Keratinocyte (primary cell): ENCODE measurements at regions not wholly inside any gene's neighbourhood (a gene's known extent, or its start where the extent isn't known, plus 50 kb on each side); places are given as distances from the start of the nearest gene placed in this dataset.

Experiments used
- DNase-seq: peaks from one replicate; pipeline ENCODE4 v3.0.0-alpha.2; 2011; ENCODE audit warnings: low read depth, missing footprints, low spot score
- FAIRE-seq: peaks from 2 replicates; lab custom pipeline; 2011; peaks lifted over from hg19 to GRCh38; lab: Jason Lieb, UNC
- H2AFZ ChIP-seq: 2 replicates; pipeline ENCODE4 v1.6.0; 2012; ENCODE audit warnings: low read length, control low read depth, inconsistent platforms; ENCODE audit not compliant: control insufficient read depth
- H3K27ac ChIP-seq: 2 replicates; pipeline ENCODE4 v1.5.1; 2011; ENCODE audit warnings: low read length; ENCODE audit not compliant: control insufficient read depth, insufficient read depth
- H3K27me3 ChIP-seq: 3 replicates; pipeline ENCODE4 v1.6.0; 2011; ENCODE audit warnings: low read length; ENCODE audit not compliant: control insufficient read depth, insufficient read depth; ENCODE audit errors: extremely low read depth
- H3K36me3 ChIP-seq, 2 experiments: 2 replicates in 1 of 2; 3 replicates in 1 of 2; pipeline ENCODE4 v1.5.1; 2011; ENCODE audit warnings: low read length in 2 of 2, mild to moderate bottlenecking in 1 of 2; ENCODE audit not compliant: control insufficient read depth in 2 of 2, insufficient read depth in 2 of 2; ENCODE audit errors: extremely low read depth in 1 of 2
- H3K4me1 ChIP-seq: 3 replicates; pipeline ENCODE4 v1.5.1; 2011; ENCODE audit warnings: low read length; ENCODE audit not compliant: control insufficient read depth, insufficient read depth; ENCODE audit errors: extremely low read depth
- H3K4me2 ChIP-seq: 3 replicates; pipeline ENCODE4 v1.6.0; 2011; ENCODE audit warnings: low read depth, low read length; ENCODE audit not compliant: control insufficient read depth, insufficient read depth; ENCODE audit errors: extremely low read depth
- H3K4me3 ChIP-seq, 3 experiments: fragments of 200-600 bp in 1 of 3; sonication (generic) in 1 of 3; 2 replicates in 2 of 3; 3 replicates in 1 of 3; pipeline ENCODE4 v1.5.1; 2011 to 2016; ENCODE audit warnings: low read length in 3 of 3, mild to moderate bottlenecking in 3 of 3, control low read depth in 2 of 3, inconsistent platforms in 1 of 3, low read depth in 1 of 3, mixed read lengths in 1 of 3, mixed run types in 1 of 3, moderate library complexity in 1 of 3; ENCODE audit not compliant: control insufficient read depth in 2 of 3, insufficient read depth in 2 of 3; ENCODE audit errors: extremely low read depth in 1 of 3
- H3K79me2 ChIP-seq: 2 replicates; pipeline ENCODE4 v1.6.0; 2012; ENCODE audit warnings: low read length; ENCODE audit not compliant: control insufficient read depth, insufficient read depth
- H3K9ac ChIP-seq: 3 replicates; pipeline ENCODE4 v1.6.0; 2011; ENCODE audit warnings: low read length; ENCODE audit not compliant: control insufficient read depth, insufficient read depth; ENCODE audit errors: extremely low read depth
- H3K9me1 ChIP-seq: 3 replicates; pipeline ENCODE4 v1.6.0; 2011; ENCODE audit warnings: low read length; ENCODE audit not compliant: control insufficient read depth, insufficient read depth; ENCODE audit errors: extremely low read depth
- H3K9me3 ChIP-seq: 2 replicates; pipeline ENCODE4 v1.5.1; 2012; ENCODE audit warnings: low read depth, low read length; ENCODE audit not compliant: control insufficient read depth
- H4K20me1 ChIP-seq: 3 replicates; pipeline ENCODE4 v1.6.0; 2011; ENCODE audit warnings: low read length; ENCODE audit not compliant: control insufficient read depth, insufficient read depth; ENCODE audit errors: extremely low read depth
- EZH2 ChIP-seq: IDR thresholded peaks from one replicate; pipeline ENCODE4 v1.6.1; 2012; ENCODE audit warnings: inconsistent platforms, mild to moderate bottlenecking, low read length, moderate library complexity
- dilution Hi-C: fragments of 300-500 bp; cut with MboI; formaldehyde crosslinking; loops from one replicate; pipeline ENCODE4 v1.7.0; 2020; ENCODE audit warnings: low sequenced_read_pairs; ENCODE audit not compliant: extremely low pct_ligation_motif_present
- TF ChIP-seq, protein P1 (sequence below), 3 experiments: IDR thresholded peaks in 1 of 3; conservative IDR thresholded peaks in 1 of 3; optimal IDR thresholded peaks in 1 of 3; 2 replicates in 2 of 3; 3 replicates in 1 of 3; pipeline versions ENCODE3 to v1.5.1; 2011; ENCODE audit warnings: low read length in 3 of 3, mild to moderate bottlenecking in 3 of 3, moderate library complexity in 2 of 3, control low read depth in 1 of 3, inconsistent platforms in 1 of 3; ENCODE audit not compliant: insufficient read depth in 2 of 3; ENCODE audit errors: extremely low read depth in 1 of 3

DNA sequence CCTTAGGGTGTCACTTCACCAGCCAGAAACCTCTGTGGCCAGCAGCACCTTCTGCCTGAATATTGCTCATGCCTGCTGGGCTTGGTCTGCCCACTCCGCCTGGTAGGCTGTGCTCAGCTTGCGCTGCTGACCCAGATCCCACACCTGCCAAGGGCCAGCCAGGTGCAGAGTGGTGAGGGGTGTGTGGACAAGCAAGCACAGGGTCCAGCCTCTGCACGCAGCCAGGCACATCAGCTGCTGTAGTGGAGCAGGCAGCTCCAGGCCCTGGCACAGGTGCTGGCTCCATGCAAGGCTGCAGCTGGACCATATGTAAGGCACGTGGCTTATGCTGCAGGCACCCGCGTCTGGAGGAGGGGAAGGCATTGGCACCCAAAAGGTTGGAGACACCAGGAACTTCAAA, 567.4 kb downstream of the INHBA start:
- Histone ChIP-seq H3K4me3 (no peak overlapping the region), H4K20me1 (no peaks in the 10 kb centered on the region), H3K4me1 (peaks cover 12% of the 10 kb centered on the region), H2AFZ (no peak overlapping the region), H3K27ac (no peak overlapping the region), H3K9me1 (no peaks in the 10 kb centered on the region), H3K36me3 (no peaks in the 10 kb centered on the region), H3K9me3 (no peaks in the 10 kb centered on the region), H3K27me3 (no peaks in the 10 kb centered on the region), H3K4me2 (no peak overlapping the region), H3K9ac (no peak overlapping the region), H3K79me2 (no peaks in the 10 kb centered on the region)
- no peak for TF ChIP-seq EZH2
- TF ChIP-seq, protein P1, sequence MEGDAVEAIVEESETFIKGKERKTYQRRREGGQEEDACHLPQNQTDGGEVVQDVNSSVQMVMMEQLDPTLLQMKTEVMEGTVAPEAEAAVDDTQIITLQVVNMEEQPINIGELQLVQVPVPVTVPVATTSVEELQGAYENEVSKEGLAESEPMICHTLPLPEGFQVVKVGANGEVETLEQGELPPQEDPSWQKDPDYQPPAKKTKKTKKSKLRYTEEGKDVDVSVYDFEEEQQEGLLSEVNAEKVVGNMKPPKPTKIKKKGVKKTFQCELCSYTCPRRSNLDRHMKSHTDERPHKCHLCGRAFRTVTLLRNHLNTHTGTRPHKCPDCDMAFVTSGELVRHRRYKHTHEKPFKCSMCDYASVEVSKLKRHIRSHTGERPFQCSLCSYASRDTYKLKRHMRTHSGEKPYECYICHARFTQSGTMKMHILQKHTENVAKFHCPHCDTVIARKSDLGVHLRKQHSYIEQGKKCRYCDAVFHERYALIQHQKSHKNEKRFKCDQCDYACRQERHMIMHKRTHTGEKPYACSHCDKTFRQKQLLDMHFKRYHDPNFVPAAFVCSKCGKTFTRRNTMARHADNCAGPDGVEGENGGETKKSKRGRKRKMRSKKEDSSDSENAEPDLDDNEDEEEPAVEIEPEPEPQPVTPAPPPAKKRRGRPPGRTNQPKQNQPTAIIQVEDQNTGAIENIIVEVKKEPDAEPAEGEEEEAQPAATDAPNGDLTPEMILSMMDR (optimal IDR thresholded peaks at IDR 0.05 in 1 of 3, IDR thresholded peaks at IDR 0.05 in 1 of 3, conservative IDR thresholded peaks at IDR 0.05 in 1 of 3; ENCODE audit: extremely low read depth in 1 of 3, insufficient read depth in 2 of 3, low read length in 3 of 3): no peak
- DNase-seq: no peak
- FAIRE-seq: no peak
- dilution Hi-C loops: no loop called here

DNA sequence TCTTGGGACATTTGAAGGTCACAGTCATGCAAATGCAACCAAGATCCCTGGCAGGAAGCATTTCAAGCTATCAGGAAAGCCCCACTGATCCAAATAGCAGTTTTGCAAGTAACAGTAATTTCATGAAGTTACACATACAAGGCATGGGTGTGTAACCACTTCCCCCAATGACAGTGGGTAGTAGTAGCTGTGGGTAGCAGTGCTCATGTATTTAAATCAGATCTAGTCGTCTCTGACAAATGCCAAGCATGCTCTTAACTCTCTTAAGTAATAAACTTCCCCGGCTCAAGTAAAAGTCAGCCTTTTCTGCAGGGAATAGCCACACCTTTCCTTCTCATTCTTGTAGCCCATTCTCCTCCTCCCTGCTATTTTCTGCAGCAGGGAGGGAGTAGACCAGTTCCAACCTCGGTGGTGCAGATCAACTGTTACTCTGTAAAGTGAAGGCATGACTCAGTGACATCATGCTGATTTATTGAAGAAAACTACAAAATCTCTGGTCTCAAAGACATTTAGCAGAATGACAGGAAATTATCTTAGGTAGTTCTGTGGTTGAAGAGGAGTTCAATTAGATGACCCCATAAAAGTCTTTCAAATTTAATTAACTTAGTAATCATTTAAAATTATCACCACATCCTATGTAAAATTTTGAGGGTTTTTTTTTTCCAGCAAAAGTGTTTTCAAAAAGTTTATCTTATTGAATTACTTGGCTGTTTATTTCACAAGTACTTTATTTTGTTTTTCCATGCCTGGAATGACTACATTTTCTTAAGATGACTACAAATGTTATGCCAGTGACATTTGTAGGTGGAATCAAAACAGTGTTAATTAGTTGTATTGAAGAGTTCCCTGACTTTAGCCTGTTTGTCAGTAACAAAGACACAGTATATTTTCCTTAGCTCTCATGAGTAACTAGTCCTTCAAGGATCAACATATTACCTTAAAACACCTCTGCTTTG, 568.3 kb downstream of the INHBA start:
- FAIRE-seq: peak; percentile 84
- no peaks in the 10 kb centered on the region for H3K9me3 ChIP-seq
- H2AFZ ChIP-seq: peak overlapping the region; percentile 65
- peaks cover 12% of the 10 kb centered on the region for H3K4me1 ChIP-seq
- H3K27ac ChIP-seq: peak overlapping the region; percentile 13
- H3K9me1 ChIP-seq: no peaks in the 10 kb centered on the region
- H3K79me2 ChIP-seq: no peaks in the 10 kb centered on the region
- no peak for DNase-seq
- no peak overlapping the region for H3K4me3 ChIP-seq
- peak overlapping the region; percentile 11 for H3K4me2 ChIP-seq
- H3K36me3 ChIP-seq: no peaks in the 10 kb centered on the region
- no peaks in the 10 kb centered on the region for H3K27me3 ChIP-seq
- no peak for TF ChIP-seq EZH2
- TF ChIP-seq, protein P1 (optimal IDR thresholded peaks at IDR 0.05 in 1 of 3, IDR thresholded peaks at IDR 0.05 in 1 of 3, conservative IDR thresholded peaks at IDR 0.05 in 1 of 3; ENCODE audit: extremely low read depth in 1 of 3, insufficient read depth in 2 of 3, low read length in 3 of 3): no peak
- no peaks in the 10 kb centered on the region for H4K20me1 ChIP-seq
- no peak overlapping the region for H3K9ac ChIP-seq
- dilution Hi-C loops: no loop called here
